K562 (cell line): ENCODE measurements at regions not wholly inside any gene's neighbourhood (a gene's known extent, or its start where the extent isn't known, plus 50 kb on each side); places are given as distances from the start of the nearest gene placed in this dataset.

ENCODE experiments used
- ATAC-seq: fragments of 200-7000 bp; cut with Tn5 transposase; 3 replicates; pipeline ENCODE4 v1.9.1; 2020; ENCODE audit warnings: moderate library complexity
- BruUV-seq: library from RNA; stranded (reverse); fragments of 400-500 nt; replicated peaks from 2 replicates; lab custom pipeline; 2021; lab: Mats Ljungman, UMichigan
- CTCF ChIA-PET: fragments of 300-600 bp; formaldehyde crosslinking; extraction: SDS; loops from one replicate; lab custom pipeline; 2021; ENCODE audit warnings: low intra/inter-chr PET ratio; lab: Yijun Ruan, JAX
- POLR2A ChIA-PET: fragments of 300-600, 350-650 bp; sonication (Branson Sonifier 250); formaldehyde crosslinking; extraction: SDS; loops from one replicate; lab custom pipeline; 2021; ENCODE audit warnings: antibody characterized with exemption, inconsistent platforms; lab: Yijun Ruan, JAX
- DNase-seq, 4 experiments: peaks; one replicate each; pipeline versions ENCODE4 v3.0.0 to v3.0.0-alpha.2; 2011 to 2018; ENCODE audit warnings: low spot score in 3 of 4, mixed read lengths in 3 of 4; ENCODE audit errors: extremely low read depth in 1 of 4
- FAIRE-seq: peaks from 2 replicates; lab custom pipeline; 2011; peaks lifted over from hg19 to GRCh38; lab: Jason Lieb, UNC
- H2AFZ ChIP-seq: 2 replicates; pipeline ENCODE4 v1.6.0; 2011; ENCODE audit warnings: low read depth, low read length, control low read depth, inconsistent platforms
- H3K27ac ChIP-seq: fragments of 200-600 bp; 3 replicates; pipeline ENCODE4 v1.8.0; 2011; ENCODE audit warnings: low read depth, mild to moderate bottlenecking, control low read depth, inconsistent platforms, low read length, moderate library complexity, mixed read lengths; ENCODE audit errors: extremely low read depth
- H3K27me3 ChIP-seq, 2 experiments: fragments of 300-600 bp in 1 of 2; 2 replicates in 1 of 2; 3 replicates in 1 of 2; pipeline versions ENCODE4 v1.6.0 to v1.8.0; 2011; ENCODE audit warnings: inconsistent platforms in 2 of 2, low read length in 2 of 2, mild to moderate bottlenecking in 1 of 2, mixed read lengths in 1 of 2, moderate library complexity in 1 of 2; ENCODE audit not compliant: control insufficient read depth in 2 of 2, insufficient read depth in 2 of 2
- H3K36me3 ChIP-seq: fragments of 300-600 bp; 3 replicates; pipeline ENCODE4 v1.8.0; 2011; ENCODE audit warnings: mild to moderate bottlenecking, low read length, inconsistent platforms; ENCODE audit not compliant: control insufficient read depth, insufficient read depth
- H3K4me1 ChIP-seq, 2 experiments: fragments of 200-600 bp in 1 of 2; replicated peaks in 1 of 2; 2 replicates in 1 of 2; 3 replicates in 1 of 2; pipeline versions ENCODE4 v1.5.1 to v1.8.0; 2011; ENCODE audit warnings: inconsistent platforms in 2 of 2, low read length in 2 of 2, mild to moderate bottlenecking in 1 of 2, mixed read lengths in 1 of 2, moderate library complexity in 1 of 2; ENCODE audit not compliant: control insufficient read depth in 2 of 2, insufficient read depth in 2 of 2
- H3K4me2 ChIP-seq: 2 replicates; pipeline ENCODE4 v1.6.1; 2011; ENCODE audit warnings: low read length, control low read depth, inconsistent platforms, mixed read lengths; ENCODE audit not compliant: insufficient read depth
- H3K4me3 ChIP-seq: fragments of 200-600 bp; sonication (generic), shearing (Covaris generic); 2 replicates; pipeline ENCODE4 v1.5.1; 2016; ENCODE audit warnings: control low read depth, inconsistent platforms
- H3K79me2 ChIP-seq: fragments of 200-600 bp; 3 replicates; pipeline ENCODE4 v1.8.0; 2011; ENCODE audit warnings: low read length, inconsistent platforms; ENCODE audit not compliant: control insufficient read depth, insufficient read depth
- H3K9ac ChIP-seq, 2 experiments: 2 replicates each; pipeline versions ENCODE4 v1.6.0 to v1.6.1; 2011; ENCODE audit warnings: low read depth in 2 of 2, low read length in 2 of 2, control low read depth in 1 of 2, inconsistent platforms in 1 of 2, mild to moderate bottlenecking in 1 of 2, mixed read lengths in 1 of 2; ENCODE audit not compliant: insufficient read depth in 1 of 2
- H3K9me1 ChIP-seq: one replicate; pipeline ENCODE4 v1.6.0; 2011; ENCODE audit warnings: inconsistent platforms, mild to moderate bottlenecking, low read length, moderate library complexity; ENCODE audit not compliant: control insufficient read depth, insufficient read depth
- H3K9me3 ChIP-seq: replicated peaks from 2 replicates; pipeline ENCODE4 v1.5.1; 2011; ENCODE audit warnings: low read depth, low read length, inconsistent platforms; ENCODE audit not compliant: control insufficient read depth, insufficient read depth
- H4K20me1 ChIP-seq: replicated peaks from 2 replicates; pipeline ENCODE4 v1.6.1; 2011; ENCODE audit warnings: low read length, inconsistent platforms, mixed read lengths; ENCODE audit not compliant: control insufficient read depth, insufficient read depth
- EP300 ChIP-seq: IDR thresholded peaks from 2 replicates; pipeline ENCODE4 v1.6.1; 2012; ENCODE audit warnings: low read length, improper control_type of control experiment
- IFI16 ChIP-seq: fragments of 250-450 bp; sonication (Bioruptor Pico); IDR thresholded peaks from 2 replicates; pipeline ENCODE4 v2.1.2; 2022; ENCODE audit warnings: mild to moderate bottlenecking, inconsistent platforms
- JUN ChIP-seq, 2 experiments: sonication (generic) in 1 of 2; formaldehyde crosslinking in 1 of 2; IDR thresholded peaks; 2 replicates each; pipeline versions ENCODE4 v1.6.1 to v1.8.0; 2012 to 2022; ENCODE audit warnings: borderline replicate concordance in 2 of 2, mild to moderate bottlenecking in 2 of 2, improper control_type of control experiment in 1 of 2, low read depth in 1 of 2, low read length in 1 of 2, missing genetic modification reagents in 1 of 2
- MYC ChIP-seq, 2 experiments: fragments of 250-450 bp in 1 of 2; sonication (Bioruptor Pico) in 1 of 2; IDR thresholded peaks; 2 replicates each; pipeline versions ENCODE4 v1.5.1 to v1.6.1; 2012 to 2021; ENCODE audit warnings: low read depth in 2 of 2, borderline replicate concordance in 1 of 2, improper control_type of control experiment in 1 of 2, low read length in 1 of 2, mild to moderate bottlenecking in 1 of 2, moderate library complexity in 1 of 2
- POLR2H ChIP-seq: IDR thresholded peaks from 2 replicates; pipeline ENCODE4 v1.6.1; 2016; ENCODE audit warnings: missing genetic modification characterization, low read depth, mild to moderate bottlenecking, control low read depth, missing compliant biosample characterization, moderate library complexity
- RBM22 ChIP-seq: fragments of 200-400 bp; formaldehyde crosslinking; IDR thresholded peaks from 2 replicates; pipeline ENCODE4 v1.6.1; 2018; ENCODE audit warnings: low read length, low read depth; ENCODE audit not compliant: poor library complexity, severe bottlenecking
- RBM34 ChIP-seq: fragments of 200-400 bp; formaldehyde crosslinking; IDR thresholded peaks from 2 replicates; pipeline ENCODE4 v1.6.1; 2018; ENCODE audit warnings: low read length, borderline replicate concordance; ENCODE audit not compliant: insufficient read depth
- SAP30 ChIP-seq: fragments of 200-600 bp; sonication (generic); IDR thresholded peaks from 2 replicates; pipeline ENCODE4 v1.6.1; 2012; ENCODE audit warnings: borderline replicate concordance, low read depth, mild to moderate bottlenecking, moderate library complexity, low read length, control low read depth, inconsistent platforms; ENCODE audit not compliant: insufficient read depth, poor library complexity, severe bottlenecking
- SP2 ChIP-seq: IDR thresholded peaks from 2 replicates; pipeline ENCODE4 v1.6.1; 2011; ENCODE audit warnings: mild to moderate bottlenecking, low read depth, low read length, moderate library complexity; ENCODE audit not compliant: poor library complexity, severe bottlenecking; ENCODE audit errors: extremely low read depth
- TCF7 ChIP-seq: sonication (generic); IDR thresholded peaks from 2 replicates; pipeline ENCODE4 v1.6.1; 2016; ENCODE audit warnings: antibody characterized with exemption, borderline replicate concordance
- ZNF224 ChIP-seq: sonication (generic); formaldehyde crosslinking; IDR thresholded peaks from 2 replicates; pipeline ENCODE4 v1.8.0; 2022; ENCODE audit warnings: mild to moderate bottlenecking, missing genetic modification reagents
- ZNF41 ChIP-seq: fragments of 250-450 bp; sonication (Bioruptor Pico); conservative IDR thresholded peaks from 2 replicates; pipeline ENCODE4 v1.4.0; 2020; ENCODE audit warnings: mild to moderate bottlenecking
- ZNF766 ChIP-seq: fragments of 200-800 bp; sonication (Bioruptor generic); conservative IDR thresholded peaks from 2 replicates; pipeline ENCODE4 v1.6.1; 2016; ENCODE audit warnings: missing genetic modification characterization, missing compliant biosample characterization
- ZNF830 ChIP-seq: fragments of 250-450 bp; sonication (Bioruptor Pico); IDR thresholded peaks from 2 replicates; pipeline ENCODE4 v1.5.0; 2021; ENCODE audit warnings: mild to moderate bottlenecking
- WGBS: fragments of 100-300 bp; shearing (Covaris generic); methylation state at CpG from one replicate; pipeline ENCODE4 v1.1.6; 2016; ENCODE audit warnings: low coverage, mixed read lengths; ENCODE audit not compliant: insufficient coverage; ENCODE audit errors: missing lambda C conversion rate; 5-methylcytosine and 5-hydroxymethylcytosine counted together
- in situ Hi-C: fragments of 300-500 bp; cut with MboI; formaldehyde crosslinking; loops from 4 replicates; pipeline ENCODE4 v1.15.0; 2018; ENCODE audit warnings: inconsistent platforms, mixed read lengths
- intact Hi-C: fragments of 100-400 bp; cut with micrococcal nuclease; formaldehyde crosslinking; loops from 2 replicates; pipeline ENCODE4 v1.14.2; 2022

DNA sequence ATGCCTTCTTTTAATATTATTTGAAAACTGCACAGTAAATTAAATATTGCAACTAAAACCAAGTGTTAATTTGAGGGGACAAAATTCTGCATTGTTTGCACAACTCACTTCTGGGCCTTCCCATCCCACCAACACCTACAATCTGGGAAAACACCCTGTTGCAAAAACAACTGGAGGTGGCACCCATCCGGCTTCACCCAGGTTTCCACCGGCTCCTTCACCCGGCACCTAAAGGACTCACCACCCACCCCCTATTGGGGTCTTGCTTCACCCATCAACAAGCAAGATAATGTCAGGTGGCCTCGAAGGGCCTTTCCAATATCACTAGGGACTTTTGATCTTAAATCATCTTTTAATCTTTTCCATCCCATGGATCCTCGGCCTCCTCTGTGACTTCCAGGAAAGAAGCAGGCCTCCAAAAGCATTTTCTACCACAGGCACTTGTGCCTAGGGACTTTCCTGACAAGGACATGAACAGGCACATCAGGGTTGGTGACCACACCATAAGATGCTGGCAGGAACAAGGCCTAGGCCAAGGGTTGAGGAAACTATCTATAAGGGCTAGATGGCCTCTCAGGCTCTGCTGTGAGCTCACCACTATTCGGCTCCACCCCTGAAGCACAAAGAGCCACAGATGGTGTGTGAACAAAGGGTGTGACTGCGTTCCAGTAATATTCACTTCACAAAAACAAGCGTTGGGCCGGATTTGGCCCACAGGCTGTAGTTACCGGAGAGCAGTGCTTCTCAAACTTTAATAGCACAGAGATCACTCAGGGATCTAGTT, 205.1 kb downstream of the AUH start:
- ATAC-seq: no peak
- Histone ChIP-seq H3K36me3 (no peaks in the 10 kb centered on the region), H3K79me2 (no peaks in the 10 kb centered on the region), H3K9me1 (no peaks in the 10 kb centered on the region), H2AFZ (no peak overlapping the region), H3K4me3 (no peak overlapping the region), H4K20me1 (no peaks in the 10 kb centered on the region), H3K4me1 (peaks cover 0 to 6% of the 10 kb centered on the region in 2 experiments; a peak in 2 of 5 replicates), H3K9me3 (no peaks in the 10 kb centered on the region), H3K27ac (no peak overlapping the region), H3K4me2 (no peak overlapping the region), H3K9ac (no peak overlapping the region), H3K27me3 (no peaks in the 10 kb centered on the region)
- no peak for FAIRE-seq
- DNase-seq: no peak
- ChIA-PET POLR2A (interaction anchor here (0.6 kb wide), 1 partner anchor 29 kb away, joined by 3 read pairs; no protein-coding TSS in a partner anchor), CTCF (no interaction called here)
- TF ChIP-seq JUN (IDR thresholded peaks at IDR 0.05; ENCODE audit: borderline replicate concordance, low read depth, low read length) (no peak), JUN (CRISPR knock-in tag; IDR thresholded peaks at IDR 0.05; ENCODE audit: borderline replicate concordance) (no peak), POLR2H (tag) (no peak), SP2 (no peak), IFI16 (CRISPR knock-in tag) (no peak), ZNF766 (CRISPR knock-in tag) (no peak), SAP30 (no peak), ZNF224 (CRISPR knock-in tag) (no peak), ZNF830 (no peak), RBM34 (no peak), EP300 (no peak), MYC (IDR thresholded peaks at IDR 0.05; ENCODE audit: low read depth, low read length) (no peak), MYC (CRISPR knock-in tag; IDR thresholded peaks at IDR 0.05; ENCODE audit: borderline replicate concordance, low read depth) (no peak), ZNF41 (no peak), RBM22 (no peak), TCF7 (no peak)
- intact Hi-C loops: no loop called here
- in situ Hi-C loops: no loop called here
- WGBS: 58% methylated on average over 6 of the region's 10 CpGs
- BruUV-seq: no TSS peak
